HEK293 (cell line): ENCODE measurements at regions not wholly inside any gene's neighbourhood (a gene's known extent, or its start where the extent isn't known, plus 50 kb on each side); places are given as distances from the start of the nearest gene placed in this dataset.
A peak's percentile ranks its signal among the peaks of the same experiment; 100 is the strongest.

Experiments
- BCL11B ChIP-seq: fragments of 450-650 bp; formaldehyde crosslinking; IDR thresholded peaks from 2 replicates; pipeline ENCODE4 v1.5.1; 2016; ENCODE audit warnings: low read depth, missing biosample characterization, missing genetic modification characterization
- GLIS2 ChIP-seq: fragments of 450-650 bp; formaldehyde crosslinking; IDR thresholded peaks from 2 replicates; pipeline ENCODE4 v1.5.1; 2016; ENCODE audit warnings: missing biosample characterization, missing genetic modification characterization
- KLF16 ChIP-seq: fragments of 450-650 bp; formaldehyde crosslinking; IDR thresholded peaks from 2 replicates; pipeline ENCODE4 v1.5.1; 2017; ENCODE audit warnings: missing biosample characterization, missing genetic modification characterization
- KLF7 ChIP-seq: fragments of 450-650 bp; formaldehyde crosslinking; IDR thresholded peaks from 2 replicates; pipeline ENCODE4 v1.5.1; 2016; ENCODE audit warnings: missing biosample characterization, missing genetic modification characterization, borderline replicate concordance
- MEIS1 ChIP-seq: sonication (generic); formaldehyde crosslinking; IDR thresholded peaks from 2 replicates; pipeline ENCODE4 v1.8.1; 2022; ENCODE audit warnings: missing genetic modification reagents, mild to moderate bottlenecking, borderline replicate concordance
- TRIM28 ChIP-seq: IDR thresholded peaks from 2 replicates; pipeline ENCODE4 v1.6.1; 2011; ENCODE audit warnings: low read length, control low read depth, borderline replicate concordance
- ZNF132 ChIP-seq: fragments of 450-650 bp; formaldehyde crosslinking; IDR thresholded peaks from 2 replicates; pipeline ENCODE4 v1.5.1; 2017; ENCODE audit warnings: missing biosample characterization, missing genetic modification characterization, borderline replicate concordance
- ZNF140 ChIP-seq: fragments of 450-650 bp; formaldehyde crosslinking; IDR thresholded peaks from 2 replicates; pipeline ENCODE4 v1.5.1; 2016; ENCODE audit warnings: missing biosample characterization, missing genetic modification characterization
- ZNF202 ChIP-seq: fragments of 450-650 bp; formaldehyde crosslinking; IDR thresholded peaks from 2 replicates; pipeline ENCODE4 v1.5.1; 2016; ENCODE audit warnings: missing biosample characterization, missing genetic modification characterization, borderline replicate concordance
- ZNF23 ChIP-seq: fragments of 450-650 bp; formaldehyde crosslinking; IDR thresholded peaks from 2 replicates; pipeline ENCODE4 v1.5.1; 2016; ENCODE audit warnings: missing biosample characterization, missing genetic modification characterization, borderline replicate concordance
- ZNF350 ChIP-seq: fragments of 450-650 bp; formaldehyde crosslinking; IDR thresholded peaks from 2 replicates; pipeline ENCODE4 v1.5.0; 2017; ENCODE audit warnings: missing biosample characterization, mild to moderate bottlenecking, missing genetic modification characterization
- ZNF354C ChIP-seq: fragments of 450-650 bp; formaldehyde crosslinking; IDR thresholded peaks from 2 replicates; pipeline ENCODE4 v1.5.1; 2016; ENCODE audit warnings: missing biosample characterization, missing genetic modification characterization, low read depth, borderline replicate concordance
- ZNF394 ChIP-seq: fragments of 450-650 bp; formaldehyde crosslinking; IDR thresholded peaks from 2 replicates; pipeline ENCODE4 v1.5.1; 2016; ENCODE audit warnings: missing biosample characterization, missing genetic modification characterization, mild to moderate bottlenecking, moderate library complexity, borderline replicate concordance
- ZNF426 ChIP-seq: fragments of 450-650 bp; formaldehyde crosslinking; IDR thresholded peaks from 2 replicates; pipeline ENCODE4 v1.5.1; 2017; ENCODE audit warnings: missing biosample characterization, missing genetic modification characterization, mild to moderate bottlenecking, inconsistent platforms, moderate library complexity
- ZNF555 ChIP-seq: fragments of 450-650 bp; formaldehyde crosslinking; conservative IDR thresholded peaks from 2 replicates; pipeline ENCODE4 v1.5.1; 2017; ENCODE audit warnings: missing biosample characterization, mild to moderate bottlenecking, missing genetic modification characterization, inconsistent platforms
- ZNF621 ChIP-seq: fragments of 450-650 bp; formaldehyde crosslinking; IDR thresholded peaks from 2 replicates; pipeline ENCODE4 v1.5.1; 2017; ENCODE audit warnings: missing biosample characterization, missing genetic modification characterization
- ZNF624 ChIP-seq: fragments of 450-650 bp; formaldehyde crosslinking; IDR thresholded peaks from 2 replicates; pipeline ENCODE4 v1.5.1; 2017; ENCODE audit warnings: missing biosample characterization, missing genetic modification characterization
- ZNF658 ChIP-seq: fragments of 450-650 bp; formaldehyde crosslinking; IDR thresholded peaks from 2 replicates; pipeline ENCODE4; 2016; ENCODE audit warnings: missing biosample characterization, missing genetic modification characterization
- ZNF670 ChIP-seq: fragments of 450-650 bp; formaldehyde crosslinking; IDR thresholded peaks from 2 replicates; pipeline ENCODE4 v1.5.1; 2016; ENCODE audit warnings: missing biosample characterization, missing genetic modification characterization, low read depth
- ZNF776 ChIP-seq: fragments of 450-650 bp; formaldehyde crosslinking; IDR thresholded peaks from 2 replicates; pipeline ENCODE4 v1.5.0; 2017; ENCODE audit warnings: missing biosample characterization, missing genetic modification characterization, borderline replicate concordance
- ZNF777 ChIP-seq: fragments of 450-650 bp; formaldehyde crosslinking; IDR thresholded peaks from 2 replicates; pipeline ENCODE4 v1.5.1; 2017; ENCODE audit warnings: missing biosample characterization, missing genetic modification characterization, borderline replicate concordance
- ZXDB ChIP-seq: fragments of 450-650 bp; formaldehyde crosslinking; IDR thresholded peaks from 2 replicates; pipeline ENCODE4 v1.5.1; 2016; ENCODE audit warnings: missing biosample characterization, missing genetic modification characterization
- TF ChIP-seq, protein P1 (sequence below): fragments of 450-650 bp; formaldehyde crosslinking; IDR thresholded peaks from 2 replicates; pipeline ENCODE4 v1.5.1; 2016; ENCODE audit warnings: missing biosample characterization, missing genetic modification characterization
- TF ChIP-seq, protein P2 (sequence below): fragments of 450-650 bp; formaldehyde crosslinking; conservative IDR thresholded peaks from 2 replicates; pipeline ENCODE4 v1.5.1; 2016; ENCODE audit warnings: low read depth, missing biosample characterization, missing genetic modification characterization
- TF ChIP-seq, protein P3 (sequence below): fragments of 450-650 bp; formaldehyde crosslinking; IDR thresholded peaks from 2 replicates; pipeline ENCODE4 v1.5.1; 2016; ENCODE audit warnings: missing biosample characterization, missing genetic modification characterization
- TF ChIP-seq, protein P4 (sequence below): fragments of 450-650 bp; formaldehyde crosslinking; IDR thresholded peaks from 2 replicates; pipeline ENCODE4 v1.5.1; 2016; ENCODE audit warnings: missing biosample characterization, missing genetic modification characterization
- TF ChIP-seq, protein P5 (sequence below): fragments of 450-650 bp; formaldehyde crosslinking; optimal IDR thresholded peaks from 2 replicates; pipeline ENCODE3; 2016; ENCODE audit warnings: missing biosample characterization, mild to moderate bottlenecking, missing genetic modification characterization

DNA sequence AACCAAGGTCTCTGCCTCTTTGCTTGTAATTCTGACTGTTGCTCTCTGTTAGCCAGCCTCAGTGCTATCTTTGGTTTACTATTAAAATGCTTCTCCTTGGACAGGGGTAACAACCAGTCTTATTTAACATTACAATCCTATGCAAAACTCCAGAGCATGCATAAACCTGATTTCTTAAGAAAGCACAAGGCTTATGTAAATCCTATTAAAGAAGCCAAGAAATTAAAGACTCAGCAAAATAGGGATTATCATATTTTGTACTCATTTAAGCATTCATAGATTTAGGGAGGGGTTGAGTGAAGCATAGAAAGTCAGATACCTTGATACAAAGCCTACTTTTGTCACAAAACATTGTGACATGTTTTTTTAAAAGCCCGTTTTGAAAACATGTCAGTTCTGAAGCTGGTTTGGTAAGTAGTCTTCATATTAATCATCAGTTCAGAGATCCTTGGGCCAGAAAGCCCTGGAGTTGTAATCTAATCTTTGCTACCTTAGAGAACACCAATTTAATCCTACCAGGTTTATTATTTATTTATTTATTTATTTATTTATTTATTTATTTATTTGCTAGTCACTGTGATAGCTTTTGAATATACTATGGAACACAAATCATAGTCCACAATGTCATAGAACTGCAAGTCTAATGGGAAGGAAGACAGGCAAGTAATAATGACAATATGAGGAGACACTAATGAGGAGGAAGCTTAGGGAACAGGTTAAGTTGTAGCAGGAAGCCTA lies 158.0 kb upstream of the HNMT start (continued):
- TF ChIP-seq ZNF202 (no peak), ZNF350 (tag by site-specific recombination) (no peak), KLF7 (no peak), ZNF621 (tag by site-specific recombination) (no peak), ZNF624 (tag by site-specific recombination) (no peak), ZXDB (tag by site-specific recombination) (no peak), MEIS1 (CRISPR knock-in tag) (no peak), ZNF354C (tag by site-specific recombination) (no peak), ZNF658 (no peak), ZNF394 (tag by site-specific recombination) (peak; percentile 60; the same call in 1 of the 2 replicates), BCL11B (tag by site-specific recombination) (no peak), ZNF23 (no peak), TRIM28 (no peak), ZNF670 (tag by site-specific recombination) (no peak), GLIS2 (tag by site-specific recombination) (no peak), ZNF555 (tag by site-specific recombination) (peak; percentile 36; the same call in 1 of the 2 replicates), ZNF132 (tag by site-specific recombination) (no peak), ZNF426 (tag by site-specific recombination) (peak; percentile 48), ZNF140 (tag by site-specific recombination) (peak; percentile 32; the same call in 1 of the 2 replicates), KLF16 (no peak), ZNF777 (no peak), ZNF776 (tag by site-specific recombination) (no peak)
- TF ChIP-seq, protein P1, sequence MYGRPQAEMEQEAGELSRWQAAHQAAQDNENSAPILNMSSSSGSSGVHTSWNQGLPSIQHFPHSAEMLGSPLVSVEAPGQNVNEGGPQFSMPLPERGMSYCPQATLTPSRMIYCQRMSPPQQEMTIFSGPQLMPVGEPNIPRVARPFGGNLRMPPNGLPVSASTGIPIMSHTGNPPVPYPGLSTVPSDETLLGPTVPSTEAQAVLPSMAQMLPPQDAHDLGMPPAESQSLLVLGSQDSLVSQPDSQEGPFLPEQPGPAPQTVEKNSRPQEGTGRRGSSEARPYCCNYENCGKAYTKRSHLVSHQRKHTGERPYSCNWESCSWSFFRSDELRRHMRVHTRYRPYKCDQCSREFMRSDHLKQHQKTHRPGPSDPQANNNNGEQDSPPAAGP (tag by site-specific recombination), result no peak
- TF ChIP-seq, protein P2, sequence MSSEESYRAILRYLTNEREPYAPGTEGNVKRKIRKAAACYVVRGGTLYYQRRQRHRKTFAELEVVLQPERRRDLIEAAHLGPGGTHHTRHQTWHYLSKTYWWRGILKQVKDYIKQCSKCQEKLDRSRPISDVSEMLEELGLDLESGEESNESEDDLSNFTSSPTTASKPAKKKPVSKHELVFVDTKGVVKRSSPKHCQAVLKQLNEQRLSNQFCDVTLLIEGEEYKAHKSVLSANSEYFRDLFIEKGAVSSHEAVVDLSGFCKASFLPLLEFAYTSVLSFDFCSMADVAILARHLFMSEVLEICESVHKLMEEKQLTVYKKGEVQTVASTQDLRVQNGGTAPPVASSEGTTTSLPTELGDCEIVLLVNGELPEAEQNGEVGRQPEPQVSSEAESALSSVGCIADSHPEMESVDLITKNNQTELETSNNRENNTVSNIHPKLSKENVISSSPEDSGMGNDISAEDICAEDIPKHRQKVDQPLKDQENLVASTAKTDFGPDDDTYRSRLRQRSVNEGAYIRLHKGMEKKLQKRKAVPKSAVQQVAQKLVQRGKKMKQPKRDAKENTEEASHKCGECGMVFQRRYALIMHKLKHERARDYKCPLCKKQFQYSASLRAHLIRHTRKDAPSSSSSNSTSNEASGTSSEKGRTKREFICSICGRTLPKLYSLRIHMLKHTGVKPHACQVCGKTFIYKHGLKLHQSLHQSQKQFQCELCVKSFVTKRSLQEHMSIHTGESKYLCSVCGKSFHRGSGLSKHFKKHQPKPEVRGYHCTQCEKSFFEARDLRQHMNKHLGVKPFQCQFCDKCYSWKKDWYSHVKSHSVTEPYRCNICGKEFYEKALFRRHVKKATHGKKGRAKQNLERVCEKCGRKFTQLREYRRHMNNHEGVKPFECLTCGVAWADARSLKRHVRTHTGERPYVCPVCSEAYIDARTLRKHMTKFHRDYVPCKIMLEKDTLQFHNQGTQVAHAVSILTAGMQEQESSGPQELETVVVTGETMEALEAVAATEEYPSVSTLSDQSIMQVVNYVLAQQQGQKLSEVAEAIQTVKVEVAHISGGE, result 0 out of 2 replicates have a peak, but pooled peaks have one; percentile 45
- TF ChIP-seq, protein P3, sequence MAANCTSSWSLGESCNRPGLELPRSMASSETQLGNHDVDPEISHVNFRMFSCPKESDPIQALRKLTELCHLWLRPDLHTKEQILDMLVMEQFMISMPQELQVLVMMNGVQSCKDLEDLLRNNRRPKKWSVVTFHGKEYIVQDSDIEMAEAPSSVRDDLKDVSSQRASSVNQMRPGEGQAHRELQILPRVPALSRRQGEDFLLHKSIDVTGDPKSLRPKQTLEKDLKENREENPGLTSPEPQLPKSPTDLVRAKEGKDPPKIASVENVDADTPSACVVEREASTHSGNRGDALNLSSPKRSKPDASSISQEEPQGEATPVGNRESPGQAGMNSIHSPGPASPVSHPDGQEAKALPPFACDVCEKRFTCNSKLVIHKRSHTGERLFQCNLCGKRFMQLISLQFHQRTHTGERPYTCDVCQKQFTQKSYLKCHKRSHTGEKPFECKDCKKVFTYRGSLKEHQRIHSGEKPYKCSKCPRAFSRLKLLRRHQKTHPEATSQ (tag by site-specific recombination), result no peak
- TF ChIP-seq, protein P4, sequence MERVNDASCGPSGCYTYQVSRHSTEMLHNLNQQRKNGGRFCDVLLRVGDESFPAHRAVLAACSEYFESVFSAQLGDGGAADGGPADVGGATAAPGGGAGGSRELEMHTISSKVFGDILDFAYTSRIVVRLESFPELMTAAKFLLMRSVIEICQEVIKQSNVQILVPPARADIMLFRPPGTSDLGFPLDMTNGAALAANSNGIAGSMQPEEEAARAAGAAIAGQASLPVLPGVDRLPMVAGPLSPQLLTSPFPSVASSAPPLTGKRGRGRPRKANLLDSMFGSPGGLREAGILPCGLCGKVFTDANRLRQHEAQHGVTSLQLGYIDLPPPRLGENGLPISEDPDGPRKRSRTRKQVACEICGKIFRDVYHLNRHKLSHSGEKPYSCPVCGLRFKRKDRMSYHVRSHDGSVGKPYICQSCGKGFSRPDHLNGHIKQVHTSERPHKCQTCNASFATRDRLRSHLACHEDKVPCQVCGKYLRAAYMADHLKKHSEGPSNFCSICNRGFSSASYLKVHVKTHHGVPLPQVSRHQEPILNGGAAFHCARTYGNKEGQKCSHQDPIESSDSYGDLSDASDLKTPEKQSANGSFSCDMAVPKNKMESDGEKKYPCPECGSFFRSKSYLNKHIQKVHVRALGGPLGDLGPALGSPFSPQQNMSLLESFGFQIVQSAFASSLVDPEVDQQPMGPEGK (tag by site-specific recombination), result no peak
- TF ChIP-seq, protein P5, sequence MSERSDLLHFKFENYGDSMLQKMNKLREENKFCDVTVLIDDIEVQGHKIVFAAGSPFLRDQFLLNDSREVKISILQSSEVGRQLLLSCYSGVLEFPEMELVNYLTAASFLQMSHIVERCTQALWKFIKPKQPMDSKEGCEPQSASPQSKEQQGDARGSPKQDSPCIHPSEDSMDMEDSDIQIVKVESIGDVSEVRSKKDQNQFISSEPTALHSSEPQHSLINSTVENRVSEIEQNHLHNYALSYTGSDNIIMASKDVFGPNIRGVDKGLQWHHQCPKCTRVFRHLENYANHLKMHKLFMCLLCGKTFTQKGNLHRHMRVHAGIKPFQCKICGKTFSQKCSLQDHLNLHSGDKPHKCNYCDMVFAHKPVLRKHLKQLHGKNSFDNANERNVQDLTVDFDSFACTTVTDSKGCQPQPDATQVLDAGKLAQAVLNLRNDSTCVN (tag by site-specific recombination), result no peak
